ENCODE measurements at regions not wholly inside any gene's neighbourhood (a gene's known extent, or its start where the extent isn't known, plus 50 kb on each side); places are given as distances from the start of the nearest gene placed in this dataset.
"Not testable (repeated sequence)": the region's sequence is repeated elsewhere in the genome, so short reads cannot be mapped to it uniquely, and the experiment has no call there.

GRCh38 chr15:20002560-20002959 lies 539.0 kb downstream of the GOLGA6L6 start:
- ATAC-seq (replicated peaks; ENCODE audit: extremely low read depth, poor library complexity, severe bottlenecking); H3K27me3 Mint-ChIP-seq; H3K4me3 Mint-ChIP-seq; H3K4me1 Mint-ChIP-seq; H3K36me3 Mint-ChIP-seq (ENCODE audit: insufficient read depth); H3K9me3 Mint-ChIP-seq; H3K27ac Mint-ChIP-seq (ENCODE audit: low read depth); DNase-seq (ENCODE audit: low spot score in 2 of 2): not testable (repeated sequence)

GRCh38 chr15:19996574-19997194 lies 544.9 kb downstream of the GOLGA6L6 start:
- not testable (repeated sequence) for H3K27ac Mint-ChIP-seq (ENCODE audit: low read depth); H3K27me3 Mint-ChIP-seq

GRCh38 chr15:19995296-19995695 lies 546.3 kb downstream of the GOLGA6L6 start:
- not testable (repeated sequence) for H3K27ac Mint-ChIP-seq (ENCODE audit: low read depth); H3K27me3 Mint-ChIP-seq; ATAC-seq (replicated peaks; ENCODE audit: extremely low read depth, poor library complexity, severe bottlenecking); H3K4me3 Mint-ChIP-seq; H3K36me3 Mint-ChIP-seq (ENCODE audit: insufficient read depth); H3K9me3 Mint-ChIP-seq; DNase-seq (ENCODE audit: low spot score in 2 of 2); H3K4me1 Mint-ChIP-seq

More at GRCh38 chr15:19996574-19997194, 544.9 kb downstream of the GOLGA6L6 start:
- not testable (repeated sequence) for H3K36me3 Mint-ChIP-seq (ENCODE audit: insufficient read depth); H3K4me1 Mint-ChIP-seq; DNase-seq (ENCODE audit: low spot score in 2 of 2); H3K9me3 Mint-ChIP-seq; ATAC-seq (replicated peaks; ENCODE audit: extremely low read depth, poor library complexity, severe bottlenecking); H3K4me3 Mint-ChIP-seq

- H3K4me1 Mint-ChIP-seq, result peaks cover 6% of the 10 kb centered on the region
- H3K9me3 Mint-ChIP-seq, result peaks cover 7% of the 10 kb centered on the region
- no peak overlapping the region for H3K27ac Mint-ChIP-seq (ENCODE audit: low read depth)
- no peaks in the 10 kb centered on the region for H3K27me3 Mint-ChIP-seq
- no peaks in the 10 kb centered on the region for H3K36me3 Mint-ChIP-seq (ENCODE audit: insufficient read depth)
- H3K4me3 Mint-ChIP-seq, result no peak overlapping the region
- DNase-seq (ENCODE audit: low spot score in 2 of 2), result no peak
- ATAC-seq (replicated peaks; ENCODE audit: extremely low read depth, poor library complexity, severe bottlenecking), result no peak
These were observed 549.2 kb downstream of the GOLGA6L6 start for GRCh38 chr15:19992428-19992827.

- DNase-seq (ENCODE audit: low spot score in 2 of 2), result no peak
- Mint-ChIP-seq H3K27ac (ENCODE audit: low read depth) (no peak overlapping the region), H3K27me3 (no peaks in the 10 kb centered on the region), H3K4me1 (peaks cover 6% of the 10 kb centered on the region), H3K9me3 (peaks cover 8% of the 10 kb centered on the region), H3K4me3 (no peak overlapping the region), H3K36me3 (ENCODE audit: insufficient read depth) (no peaks in the 10 kb centered on the region)
- no peak for ATAC-seq (replicated peaks; ENCODE audit: extremely low read depth, poor library complexity, severe bottlenecking)
These were observed 553.4 kb downstream of the GOLGA6L6 start for GRCh38 chr15:19988094-19988660.

GRCh38 chr15:19987389-19988048 lies 554.1 kb downstream of the GOLGA6L6 start:
- DNase-seq (ENCODE audit: low spot score in 2 of 2) (no peak), ATAC-seq (replicated peaks; ENCODE audit: extremely low read depth, poor library complexity, severe bottlenecking) (no peak)
- no peak overlapping the region for H3K4me3 Mint-ChIP-seq
- peaks cover 6% of the 10 kb centered on the region for H3K4me1 Mint-ChIP-seq
- H3K27ac Mint-ChIP-seq (ENCODE audit: low read depth), result no peak overlapping the region
- H3K36me3 Mint-ChIP-seq (ENCODE audit: insufficient read depth), result no peaks in the 10 kb centered on the region
- H3K27me3 Mint-ChIP-seq, result no peaks in the 10 kb centered on the region
- peaks cover 8% of the 10 kb centered on the region for H3K9me3 Mint-ChIP-seq

- H3K4me3 Mint-ChIP-seq, result no peak overlapping the region
- H3K36me3 Mint-ChIP-seq (ENCODE audit: insufficient read depth), result no peaks in the 10 kb centered on the region
- peaks cover 8% of the 10 kb centered on the region for H3K9me3 Mint-ChIP-seq
- H3K27me3 Mint-ChIP-seq, result no peaks in the 10 kb centered on the region
- no peak for DNase-seq (ENCODE audit: low spot score in 2 of 2)
- no peak for ATAC-seq (replicated peaks; ENCODE audit: extremely low read depth, poor library complexity, severe bottlenecking)
- H3K27ac Mint-ChIP-seq (ENCODE audit: low read depth), result no peak overlapping the region
- peaks cover 6% of the 10 kb centered on the region for H3K4me1 Mint-ChIP-seq
These were observed 557.5 kb downstream of the GOLGA6L6 start for GRCh38 chr15:19984101-19984500.

- no peak for DNase-seq (ENCODE audit: low spot score in 2 of 2)
- Mint-ChIP-seq H3K27me3 (no peaks in the 10 kb centered on the region), H3K4me1 (no peaks in the 10 kb centered on the region), H3K27ac (ENCODE audit: low read depth) (no peak overlapping the region), H3K4me3 (no peak overlapping the region), H3K9me3 (peaks cover 8% of the 10 kb centered on the region), H3K36me3 (ENCODE audit: insufficient read depth) (no peaks in the 10 kb centered on the region)
- ATAC-seq (replicated peaks; ENCODE audit: extremely low read depth, poor library complexity, severe bottlenecking), result no peak
These were observed 566.6 kb downstream of the GOLGA6L6 start for GRCh38 chr15:19974998-19975397.

- H3K27ac Mint-ChIP-seq (ENCODE audit: low read depth), result no peak overlapping the region
- H3K27me3 Mint-ChIP-seq, result no peaks in the 10 kb centered on the region
- H3K36me3 Mint-ChIP-seq (ENCODE audit: insufficient read depth), result no peaks in the 10 kb centered on the region
- no peaks in the 10 kb centered on the region for H3K4me1 Mint-ChIP-seq
- H3K4me3 Mint-ChIP-seq, result no peak overlapping the region
- ATAC-seq (replicated peaks; ENCODE audit: extremely low read depth, poor library complexity, severe bottlenecking) (no peak), DNase-seq (ENCODE audit: low spot score in 2 of 2) (no peak)
- H3K9me3 Mint-ChIP-seq, result peaks cover 8% of the 10 kb centered on the region
These were observed 567.9 kb downstream of the GOLGA6L6 start for GRCh38 chr15:19973718-19974117.

- not testable (repeated sequence) for H3K4me3 Mint-ChIP-seq; H3K36me3 Mint-ChIP-seq (ENCODE audit: insufficient read depth); H3K27me3 Mint-ChIP-seq; H3K4me1 Mint-ChIP-seq; DNase-seq (ENCODE audit: low spot score in 2 of 2); H3K9me3 Mint-ChIP-seq; H3K27ac Mint-ChIP-seq (ENCODE audit: low read depth); ATAC-seq (replicated peaks; ENCODE audit: extremely low read depth, poor library complexity, severe bottlenecking)
These were observed 569.0 kb downstream of the GOLGA6L6 start for GRCh38 chr15:19972582-19972981.

GRCh38 chr15:19965574-19965973 lies 576.0 kb downstream of the GOLGA6L6 start:
- not testable (repeated sequence) for ATAC-seq (replicated peaks; ENCODE audit: extremely low read depth, poor library complexity, severe bottlenecking); H3K27ac Mint-ChIP-seq (ENCODE audit: low read depth); H3K4me1 Mint-ChIP-seq; H3K27me3 Mint-ChIP-seq; H3K9me3 Mint-ChIP-seq; H3K4me3 Mint-ChIP-seq; H3K36me3 Mint-ChIP-seq (ENCODE audit: insufficient read depth); DNase-seq (ENCODE audit: low spot score in 2 of 2)

GRCh38 chr15:19964480-19964879 lies 577.1 kb downstream of the GOLGA6L6 start:
- H3K27ac Mint-ChIP-seq (ENCODE audit: low read depth); H3K9me3 Mint-ChIP-seq; H3K36me3 Mint-ChIP-seq (ENCODE audit: insufficient read depth); ATAC-seq (replicated peaks; ENCODE audit: extremely low read depth, poor library complexity, severe bottlenecking); H3K27me3 Mint-ChIP-seq; H3K4me1 Mint-ChIP-seq; DNase-seq (ENCODE audit: low spot score in 2 of 2); H3K4me3 Mint-ChIP-seq: not testable (repeated sequence)

GRCh38 chr15:19956124-19956796 lies 585.3 kb downstream of the GOLGA6L6 start:
- H3K36me3 Mint-ChIP-seq (ENCODE audit: insufficient read depth), result no peaks in the 10 kb centered on the region
- no peak for ATAC-seq (replicated peaks; ENCODE audit: extremely low read depth, poor library complexity, severe bottlenecking)
- no peak for DNase-seq (ENCODE audit: low spot score in 2 of 2)
- no peaks in the 10 kb centered on the region for H3K4me1 Mint-ChIP-seq
- no peak overlapping the region for H3K4me3 Mint-ChIP-seq
- no peaks in the 10 kb centered on the region for H3K27me3 Mint-ChIP-seq
- H3K27ac Mint-ChIP-seq (ENCODE audit: low read depth), result no peak overlapping the region
- H3K9me3 Mint-ChIP-seq, result peaks cover 16% of the 10 kb centered on the region
